ENCODE measurements at regions not wholly inside any gene's neighbourhood (a gene's known extent, or its start where the extent isn't known, plus 50 kb on each side); places are given as distances from the start of the nearest gene placed in this dataset.

- DNase-seq (ENCODE audit: extremely low read depth, low read depth) = no peak
- no peak for TF ChIP-seq CTCF (IDR thresholded peaks at IDR 0.05; ENCODE audit: low read depth, low read length)
These were observed 157.1 kb upstream of the SMLR1 start for GRCh38 chr6:130670142-130670541.

GRCh38 chr6:130671119-130671518 is 156.1 kb upstream of the SMLR1 start:
- DNase-seq (ENCODE audit: extremely low read depth, low read depth) = no peak
- TF ChIP-seq CTCF (IDR thresholded peaks at IDR 0.05; ENCODE audit: low read depth, low read length) = no peak

GRCh38 chr6:130671577-130671976 is 155.6 kb upstream of the SMLR1 start:
- no peak for DNase-seq (ENCODE audit: extremely low read depth, low read depth)
- TF ChIP-seq CTCF (IDR thresholded peaks at IDR 0.05; ENCODE audit: low read depth, low read length) = no peak

GRCh38 chr6:130672153-130672552 is 155.1 kb upstream of the SMLR1 start:
- DNase-seq (ENCODE audit: extremely low read depth, low read depth) = no peak
- TF ChIP-seq CTCF (IDR thresholded peaks at IDR 0.05; ENCODE audit: low read depth, low read length) = no peak

- TF ChIP-seq CTCF (IDR thresholded peaks at IDR 0.05; ENCODE audit: low read depth, low read length) = no peak
- no peak for DNase-seq (ENCODE audit: extremely low read depth, low read depth)
These were observed 152.6 kb upstream of the SMLR1 start for GRCh38 chr6:130674604-130675003.

GRCh38 chr6:130675072-130675471 is 152.1 kb upstream of the SMLR1 start:
- TF ChIP-seq CTCF (IDR thresholded peaks at IDR 0.05; ENCODE audit: low read depth, low read length) = no peak
- DNase-seq (ENCODE audit: extremely low read depth, low read depth) = no peak

- DNase-seq (ENCODE audit: extremely low read depth, low read depth) = no peak
- no peak for TF ChIP-seq CTCF (IDR thresholded peaks at IDR 0.05; ENCODE audit: low read depth, low read length)
These were observed 151.0 kb upstream of the SMLR1 start for GRCh38 chr6:130676077-130676772.
